H1 (cell line): ENCODE measurements at regions not wholly inside any gene's neighbourhood (a gene's known extent, or its start where the extent isn't known, plus 50 kb on each side); places are given as distances from the start of the nearest gene placed in this dataset.

ENCODE experiments used
- ASH2L ChIP-seq: fragments of 200-600, 300-600 bp; sonication (generic); IDR thresholded peaks from one replicate; pipeline ENCODE4 v1.7.1; 2017; ENCODE audit warnings: low read length
- CHD1 ChIP-seq: IDR thresholded peaks from 2 replicates; pipeline ENCODE4 v1.6.1; 2012; ENCODE audit warnings: low read depth, low read length, improper control_type of control experiment
- HDAC6 ChIP-seq: IDR thresholded peaks from one replicate; pipeline ENCODE4 v1.7.1; 2012; ENCODE audit warnings: low read depth, mild to moderate bottlenecking, inconsistent platforms, low read length, moderate library complexity
- JUND ChIP-seq: IDR thresholded peaks from 2 replicates; pipeline ENCODE4 v1.6.1; 2011; ENCODE audit warnings: mild to moderate bottlenecking, improper control_type of control experiment, low read length
- RBBP5 ChIP-seq: IDR thresholded peaks from 2 replicates; pipeline ENCODE4 v1.7.1; 2012; ENCODE audit warnings: low read depth, mild to moderate bottlenecking, inconsistent platforms, low read length, moderate library complexity, borderline replicate concordance
- RXRA ChIP-seq: IDR thresholded peaks from 2 replicates; pipeline ENCODE4 v1.6.1; 2011; ENCODE audit warnings: low read depth, mild to moderate bottlenecking, low read length, moderate library complexity; ENCODE audit not compliant: insufficient read depth
- SIN3A ChIP-seq, 2 experiments: IDR thresholded peaks in 1 of 2; conservative IDR thresholded peaks in 1 of 2; 2 replicates each; pipeline ENCODE4 v1.6.1; 2011 to 2012; ENCODE audit warnings: low read length in 2 of 2, improper control_type of control experiment in 1 of 2, low read depth in 1 of 2, mild to moderate bottlenecking in 1 of 2
- SUZ12 ChIP-seq: fragments of 200-600 bp; sonication (generic); IDR thresholded peaks from 2 replicates; pipeline ENCODE4 v1.6.1; 2012; ENCODE audit warnings: mild to moderate bottlenecking, inconsistent platforms, low read length, moderate library complexity, mixed read lengths
- ZNF274 ChIP-seq: IDR thresholded peaks from 2 replicates; pipeline ENCODE4 v1.7.0; 2012; ENCODE audit warnings: low read length, borderline replicate concordance; ENCODE audit errors: extremely low read depth
- TF ChIP-seq, protein P1 (sequence below): fragments of 300-600 bp; sonication (generic); IDR thresholded peaks from 2 replicates; pipeline ENCODE4 v1.7.1; 2012; ENCODE audit warnings: low read length, moderate library complexity, mild to moderate bottlenecking, inconsistent platforms; ENCODE audit not compliant: insufficient replicate concordance

GRCh38 chr13:107866032-107866940, 349.1 kb downstream of the LIG4 start (continued):
- TF ChIP-seq, protein P1, sequence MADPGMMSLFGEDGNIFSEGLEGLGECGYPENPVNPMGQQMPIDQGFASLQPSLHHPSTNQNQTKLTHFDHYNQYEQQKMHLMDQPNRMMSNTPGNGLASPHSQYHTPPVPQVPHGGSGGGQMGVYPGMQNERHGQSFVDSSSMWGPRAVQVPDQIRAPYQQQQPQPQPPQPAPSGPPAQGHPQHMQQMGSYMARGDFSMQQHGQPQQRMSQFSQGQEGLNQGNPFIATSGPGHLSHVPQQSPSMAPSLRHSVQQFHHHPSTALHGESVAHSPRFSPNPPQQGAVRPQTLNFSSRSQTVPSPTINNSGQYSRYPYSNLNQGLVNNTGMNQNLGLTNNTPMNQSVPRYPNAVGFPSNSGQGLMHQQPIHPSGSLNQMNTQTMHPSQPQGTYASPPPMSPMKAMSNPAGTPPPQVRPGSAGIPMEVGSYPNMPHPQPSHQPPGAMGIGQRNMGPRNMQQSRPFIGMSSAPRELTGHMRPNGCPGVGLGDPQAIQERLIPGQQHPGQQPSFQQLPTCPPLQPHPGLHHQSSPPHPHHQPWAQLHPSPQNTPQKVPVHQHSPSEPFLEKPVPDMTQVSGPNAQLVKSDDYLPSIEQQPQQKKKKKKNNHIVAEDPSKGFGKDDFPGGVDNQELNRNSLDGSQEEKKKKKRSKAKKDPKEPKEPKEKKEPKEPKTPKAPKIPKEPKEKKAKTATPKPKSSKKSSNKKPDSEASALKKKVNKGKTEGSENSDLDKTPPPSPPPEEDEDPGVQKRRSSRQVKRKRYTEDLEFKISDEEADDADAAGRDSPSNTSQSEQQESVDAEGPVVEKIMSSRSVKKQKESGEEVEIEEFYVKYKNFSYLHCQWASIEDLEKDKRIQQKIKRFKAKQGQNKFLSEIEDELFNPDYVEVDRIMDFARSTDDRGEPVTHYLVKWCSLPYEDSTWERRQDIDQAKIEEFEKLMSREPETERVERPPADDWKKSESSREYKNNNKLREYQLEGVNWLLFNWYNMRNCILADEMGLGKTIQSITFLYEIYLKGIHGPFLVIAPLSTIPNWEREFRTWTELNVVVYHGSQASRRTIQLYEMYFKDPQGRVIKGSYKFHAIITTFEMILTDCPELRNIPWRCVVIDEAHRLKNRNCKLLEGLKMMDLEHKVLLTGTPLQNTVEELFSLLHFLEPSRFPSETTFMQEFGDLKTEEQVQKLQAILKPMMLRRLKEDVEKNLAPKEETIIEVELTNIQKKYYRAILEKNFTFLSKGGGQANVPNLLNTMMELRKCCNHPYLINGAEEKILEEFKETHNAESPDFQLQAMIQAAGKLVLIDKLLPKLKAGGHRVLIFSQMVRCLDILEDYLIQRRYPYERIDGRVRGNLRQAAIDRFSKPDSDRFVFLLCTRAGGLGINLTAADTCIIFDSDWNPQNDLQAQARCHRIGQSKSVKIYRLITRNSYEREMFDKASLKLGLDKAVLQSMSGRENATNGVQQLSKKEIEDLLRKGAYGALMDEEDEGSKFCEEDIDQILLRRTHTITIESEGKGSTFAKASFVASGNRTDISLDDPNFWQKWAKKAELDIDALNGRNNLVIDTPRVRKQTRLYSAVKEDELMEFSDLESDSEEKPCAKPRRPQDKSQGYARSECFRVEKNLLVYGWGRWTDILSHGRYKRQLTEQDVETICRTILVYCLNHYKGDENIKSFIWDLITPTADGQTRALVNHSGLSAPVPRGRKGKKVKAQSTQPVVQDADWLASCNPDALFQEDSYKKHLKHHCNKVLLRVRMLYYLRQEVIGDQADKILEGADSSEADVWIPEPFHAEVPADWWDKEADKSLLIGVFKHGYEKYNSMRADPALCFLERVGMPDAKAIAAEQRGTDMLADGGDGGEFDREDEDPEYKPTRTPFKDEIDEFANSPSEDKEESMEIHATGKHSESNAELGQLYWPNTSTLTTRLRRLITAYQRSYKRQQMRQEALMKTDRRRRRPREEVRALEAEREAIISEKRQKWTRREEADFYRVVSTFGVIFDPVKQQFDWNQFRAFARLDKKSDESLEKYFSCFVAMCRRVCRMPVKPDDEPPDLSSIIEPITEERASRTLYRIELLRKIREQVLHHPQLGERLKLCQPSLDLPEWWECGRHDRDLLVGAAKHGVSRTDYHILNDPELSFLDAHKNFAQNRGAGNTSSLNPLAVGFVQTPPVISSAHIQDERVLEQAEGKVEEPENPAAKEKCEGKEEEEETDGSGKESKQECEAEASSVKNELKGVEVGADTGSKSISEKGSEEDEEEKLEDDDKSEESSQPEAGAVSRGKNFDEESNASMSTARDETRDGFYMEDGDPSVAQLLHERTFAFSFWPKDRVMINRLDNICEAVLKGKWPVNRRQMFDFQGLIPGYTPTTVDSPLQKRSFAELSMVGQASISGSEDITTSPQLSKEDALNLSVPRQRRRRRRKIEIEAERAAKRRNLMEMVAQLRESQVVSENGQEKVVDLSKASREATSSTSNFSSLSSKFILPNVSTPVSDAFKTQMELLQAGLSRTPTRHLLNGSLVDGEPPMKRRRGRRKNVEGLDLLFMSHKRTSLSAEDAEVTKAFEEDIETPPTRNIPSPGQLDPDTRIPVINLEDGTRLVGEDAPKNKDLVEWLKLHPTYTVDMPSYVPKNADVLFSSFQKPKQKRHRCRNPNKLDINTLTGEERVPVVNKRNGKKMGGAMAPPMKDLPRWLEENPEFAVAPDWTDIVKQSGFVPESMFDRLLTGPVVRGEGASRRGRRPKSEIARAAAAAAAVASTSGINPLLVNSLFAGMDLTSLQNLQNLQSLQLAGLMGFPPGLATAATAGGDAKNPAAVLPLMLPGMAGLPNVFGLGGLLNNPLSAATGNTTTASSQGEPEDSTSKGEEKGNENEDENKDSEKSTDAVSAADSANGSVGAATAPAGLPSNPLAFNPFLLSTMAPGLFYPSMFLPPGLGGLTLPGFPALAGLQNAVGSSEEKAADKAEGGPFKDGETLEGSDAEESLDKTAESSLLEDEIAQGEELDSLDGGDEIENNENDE: no peak
- TF ChIP-seq ZNF274 (no peak), CHD1 (no peak), RBBP5 (0 out of 2 replicates have a peak, but pooled peaks have one; percentile 53), ASH2L (peak; percentile 70), JUND (no peak), HDAC6 (no peak), SUZ12 (peak; percentile 40; the same call in 1 of the 2 replicates), RXRA (no peak), SIN3A (conservative IDR thresholded peaks at IDR 0.05 in 1 of 2, IDR thresholded peaks at IDR 0.05 in 1 of 2; ENCODE audit: low read depth in 1 of 2, low read length in 2 of 2) (peak; percentile 29 to 30; a peak in 1 of 4 replicates)
